ENCODE measurements at regions not wholly inside any gene's neighbourhood (a gene's known extent, or its start where the extent isn't known, plus 50 kb on each side); places are given as distances from the start of the nearest gene placed in this dataset.

- H3K9me3 ChIP-seq, result no peaks in the 10 kb centered on the region
- peak; percentile 30 for ATAC-seq
- no peaks in the 10 kb centered on the region for H3K27me3 ChIP-seq
- H3K4me3 ChIP-seq, result no peak overlapping the region
- no peak overlapping the region for H3K27ac ChIP-seq
- H3K36me3 ChIP-seq, result no peaks in the 10 kb centered on the region
- peaks cover 24% of the 10 kb centered on the region for H3K4me1 ChIP-seq
- DNase-seq, result no peak
- no peak for TF ChIP-seq CTCF (IDR thresholded peaks at IDR 0.05)
- intact Hi-C loops (cut with DNase I), result no loop called here
Measured at GRCh38 chr20:22795433-22795832, 211.1 kb upstream of the FOXA2 start.

DNA sequence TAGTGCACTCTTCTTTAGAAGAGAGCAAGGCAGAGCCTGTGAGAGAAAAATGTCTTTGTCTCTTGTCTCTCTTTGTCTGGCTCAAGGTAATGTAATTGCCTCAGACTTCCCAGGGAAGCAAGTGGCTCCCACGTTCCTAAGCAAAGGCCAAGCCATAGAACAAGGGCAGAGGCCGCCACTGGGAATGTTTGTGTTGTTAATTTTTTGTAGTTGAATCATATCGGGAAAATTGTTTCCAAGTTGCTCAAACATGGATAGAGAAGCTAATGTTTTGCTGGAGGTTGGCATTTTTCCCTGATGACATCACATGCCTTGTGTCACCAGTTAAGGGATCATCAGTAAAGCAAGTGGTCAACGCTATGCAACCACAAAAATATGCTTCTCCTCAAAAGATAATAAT lies 211.5 kb upstream of the FOXA2 start:
- ATAC-seq (no peak), DNase-seq (no peak)
- no peak for TF ChIP-seq CTCF (IDR thresholded peaks at IDR 0.05)
- Histone ChIP-seq H3K27ac (no peak overlapping the region), H3K9me3 (no peaks in the 10 kb centered on the region), H3K27me3 (no peaks in the 10 kb centered on the region), H3K4me3 (no peak overlapping the region), H3K4me1 (peaks cover 24% of the 10 kb centered on the region), H3K36me3 (no peaks in the 10 kb centered on the region)
- intact Hi-C loops (cut with DNase I), result no loop called here

- intact Hi-C loops (cut with DNase I), result no loop called here
- TF ChIP-seq CTCF (IDR thresholded peaks at IDR 0.05), result no peak
- no peaks in the 10 kb centered on the region for H3K36me3 ChIP-seq
- peaks cover 24% of the 10 kb centered on the region for H3K4me1 ChIP-seq
- ATAC-seq (no peak), DNase-seq (no peak)
- H3K27me3 ChIP-seq, result no peaks in the 10 kb centered on the region
- H3K4me3 ChIP-seq, result no peak overlapping the region
- H3K27ac ChIP-seq, result no peak overlapping the region
- no peaks in the 10 kb centered on the region for H3K9me3 ChIP-seq
Measured at GRCh38 chr20:22796469-22797077, 212.2 kb upstream of the FOXA2 start.

GRCh38 chr20:22797103-22797502 lies 212.7 kb upstream of the FOXA2 start:
- H3K27me3 ChIP-seq, result no peaks in the 10 kb centered on the region
- no peak for ATAC-seq
- peak overlapping the region; percentile 24 for H3K27ac ChIP-seq
- no peaks in the 10 kb centered on the region for H3K36me3 ChIP-seq
- no peak for TF ChIP-seq CTCF (IDR thresholded peaks at IDR 0.05)
- DNase-seq, result no peak
- no peak overlapping the region for H3K4me3 ChIP-seq
- intact Hi-C loops (cut with DNase I), result no loop called here
- peaks cover 24% of the 10 kb centered on the region for H3K4me1 ChIP-seq
- H3K9me3 ChIP-seq, result no peaks in the 10 kb centered on the region

DNA sequence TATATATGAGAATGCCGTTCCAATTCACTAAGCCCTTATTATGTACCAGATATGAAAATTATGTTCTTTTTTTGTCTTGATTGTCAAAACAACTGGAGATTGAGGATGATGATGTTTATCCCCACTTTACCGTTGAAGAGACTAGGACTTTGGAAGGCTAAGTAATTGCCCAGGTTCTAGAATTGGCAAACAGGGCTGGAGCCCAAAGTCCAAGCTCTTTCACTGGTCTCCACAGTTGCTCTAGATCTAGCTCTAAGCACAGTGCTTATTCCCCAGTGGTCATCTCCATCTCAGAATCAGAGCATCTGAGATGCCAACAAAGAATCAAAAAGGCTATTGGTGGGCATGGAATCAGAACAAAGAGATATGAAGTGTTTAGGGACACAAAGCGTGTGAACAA lies 215.3 kb upstream of the FOXA2 start:
- H3K27me3 ChIP-seq, result no peaks in the 10 kb centered on the region
- no peaks in the 10 kb centered on the region for H3K36me3 ChIP-seq
- no peak for TF ChIP-seq CTCF (IDR thresholded peaks at IDR 0.05)
- ATAC-seq (no peak), DNase-seq (no peak)
- H3K27ac ChIP-seq, result no peak overlapping the region
- peaks cover 17% of the 10 kb centered on the region for H3K4me1 ChIP-seq
- intact Hi-C loops (cut with DNase I), result no loop called here
- H3K4me3 ChIP-seq, result no peak overlapping the region
- H3K9me3 ChIP-seq, result no peaks in the 10 kb centered on the region

DNA sequence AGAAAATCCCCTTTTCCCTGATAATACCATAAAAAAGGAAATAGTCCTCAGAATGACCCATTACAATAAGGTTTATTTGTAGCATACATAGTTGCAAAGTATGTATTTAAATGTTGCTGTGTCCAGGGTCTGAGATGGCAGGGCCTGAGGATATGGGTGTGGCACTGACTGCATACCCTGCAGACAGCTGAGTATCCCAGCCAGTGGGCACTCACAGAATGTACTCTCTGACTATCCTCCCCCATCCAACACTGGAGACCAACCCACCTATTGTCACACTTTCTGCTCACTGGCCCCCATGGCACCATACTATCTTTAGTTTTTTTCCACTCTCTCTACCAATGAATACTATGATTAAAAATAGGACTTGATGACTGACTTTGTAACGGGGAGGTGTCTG lies 215.8 kb upstream of the FOXA2 start:
- TF ChIP-seq CTCF (IDR thresholded peaks at IDR 0.05), result no peak
- intact Hi-C loops (cut with DNase I), result no loop called here
- H3K9me3 ChIP-seq, result no peaks in the 10 kb centered on the region
- ATAC-seq, result no peak
- no peak overlapping the region for H3K4me3 ChIP-seq
- H3K4me1 ChIP-seq, result peaks cover 14% of the 10 kb centered on the region
- H3K27me3 ChIP-seq, result no peaks in the 10 kb centered on the region
- no peak for DNase-seq
- H3K27ac ChIP-seq, result no peak overlapping the region
- H3K36me3 ChIP-seq, result no peaks in the 10 kb centered on the region
